NB4 (cell line): ENCODE measurements at regions not wholly inside any gene's neighbourhood (a gene's known extent, or its start where the extent isn't known, plus 50 kb on each side); places are given as distances from the start of the nearest gene placed in this dataset.

Source experiments
- DNase-seq: peaks from one replicate; pipeline ENCODE4 v3.0.0; 2010; ENCODE audit warnings: low read depth
- H3K4me3 ChIP-seq: one replicate; pipeline ENCODE4 v1.5.1; 2011; ENCODE audit warnings: mild to moderate bottlenecking, low read depth, low read length, moderate library complexity
- MYC ChIP-seq: IDR thresholded peaks from 2 replicates; pipeline ENCODE4 v1.6.1; 2011; ENCODE audit warnings: low read depth, low read length
- POLR2A ChIP-seq: IDR thresholded peaks from 2 replicates; pipeline ENCODE4 v1.6.1; 2011; ENCODE audit warnings: mild to moderate bottlenecking; ENCODE audit not compliant: insufficient read length; ENCODE audit errors: extremely low read depth
- TF ChIP-seq, protein P1 (sequence below): IDR thresholded peaks from one replicate; pipeline ENCODE4 v1.5.1; 2012; ENCODE audit warnings: low read depth, low read length
- TF ChIP-seq, protein P2 (sequence below): IDR thresholded peaks from 2 replicates; pipeline ENCODE4 v1.6.1; 2011; ENCODE audit warnings: low read depth, low read length

DNA sequence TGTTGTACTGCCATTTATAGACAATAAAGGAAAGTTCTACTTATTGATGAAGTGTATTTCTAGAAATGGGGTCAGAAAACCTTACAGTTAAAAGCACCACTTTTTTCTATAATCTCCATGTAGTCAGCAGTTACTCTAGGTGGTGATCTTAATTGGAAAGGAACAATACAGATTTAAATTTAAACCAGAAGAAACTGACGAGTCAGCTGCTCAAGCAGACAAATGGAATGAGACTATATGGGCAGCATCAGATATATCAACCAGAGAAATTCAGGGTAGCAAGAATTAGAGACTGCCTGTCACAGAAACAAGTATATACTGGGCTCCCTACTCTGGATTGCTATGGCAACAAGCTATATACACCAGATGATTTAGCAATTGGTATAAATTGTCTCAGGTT is 99.6 kb upstream of the SCG2 start:
- H3K4me3 ChIP-seq = no peak overlapping the region
- DNase-seq = no peak
- TF ChIP-seq MYC = no peak
- no peak for TF ChIP-seq POLR2A
- TF ChIP-seq, protein P1, sequence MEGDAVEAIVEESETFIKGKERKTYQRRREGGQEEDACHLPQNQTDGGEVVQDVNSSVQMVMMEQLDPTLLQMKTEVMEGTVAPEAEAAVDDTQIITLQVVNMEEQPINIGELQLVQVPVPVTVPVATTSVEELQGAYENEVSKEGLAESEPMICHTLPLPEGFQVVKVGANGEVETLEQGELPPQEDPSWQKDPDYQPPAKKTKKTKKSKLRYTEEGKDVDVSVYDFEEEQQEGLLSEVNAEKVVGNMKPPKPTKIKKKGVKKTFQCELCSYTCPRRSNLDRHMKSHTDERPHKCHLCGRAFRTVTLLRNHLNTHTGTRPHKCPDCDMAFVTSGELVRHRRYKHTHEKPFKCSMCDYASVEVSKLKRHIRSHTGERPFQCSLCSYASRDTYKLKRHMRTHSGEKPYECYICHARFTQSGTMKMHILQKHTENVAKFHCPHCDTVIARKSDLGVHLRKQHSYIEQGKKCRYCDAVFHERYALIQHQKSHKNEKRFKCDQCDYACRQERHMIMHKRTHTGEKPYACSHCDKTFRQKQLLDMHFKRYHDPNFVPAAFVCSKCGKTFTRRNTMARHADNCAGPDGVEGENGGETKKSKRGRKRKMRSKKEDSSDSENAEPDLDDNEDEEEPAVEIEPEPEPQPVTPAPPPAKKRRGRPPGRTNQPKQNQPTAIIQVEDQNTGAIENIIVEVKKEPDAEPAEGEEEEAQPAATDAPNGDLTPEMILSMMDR = no peak
- TF ChIP-seq, protein P2, sequence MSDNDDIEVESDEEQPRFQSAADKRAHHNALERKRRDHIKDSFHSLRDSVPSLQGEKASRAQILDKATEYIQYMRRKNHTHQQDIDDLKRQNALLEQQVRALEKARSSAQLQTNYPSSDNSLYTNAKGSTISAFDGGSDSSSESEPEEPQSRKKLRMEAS = no peak

DNA sequence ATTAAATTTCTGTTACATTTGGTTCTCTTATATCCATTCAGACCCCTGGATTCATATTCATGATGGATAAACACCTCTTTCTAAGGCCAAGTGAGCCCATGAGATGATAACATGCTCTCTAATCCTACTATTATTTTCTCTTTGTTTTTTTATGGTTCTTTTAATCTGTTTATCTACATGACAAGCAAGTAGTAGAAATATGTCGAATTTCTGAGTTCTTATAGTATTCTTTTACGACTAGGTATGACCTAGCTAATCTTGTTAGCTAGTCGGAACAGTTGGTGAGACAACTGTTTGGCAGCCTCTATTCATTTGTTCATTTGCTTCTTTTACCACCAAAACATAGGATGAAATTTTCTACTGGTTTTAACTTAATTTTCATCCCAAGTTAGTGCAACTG is 98.1 kb upstream of the SCG2 start:
- no peak overlapping the region for H3K4me3 ChIP-seq
- no peak for DNase-seq
- TF ChIP-seq MYC = no peak
- no peak for TF ChIP-seq POLR2A
- TF ChIP-seq, protein P2 = no peak
- TF ChIP-seq, protein P1 = no peak

DNA sequence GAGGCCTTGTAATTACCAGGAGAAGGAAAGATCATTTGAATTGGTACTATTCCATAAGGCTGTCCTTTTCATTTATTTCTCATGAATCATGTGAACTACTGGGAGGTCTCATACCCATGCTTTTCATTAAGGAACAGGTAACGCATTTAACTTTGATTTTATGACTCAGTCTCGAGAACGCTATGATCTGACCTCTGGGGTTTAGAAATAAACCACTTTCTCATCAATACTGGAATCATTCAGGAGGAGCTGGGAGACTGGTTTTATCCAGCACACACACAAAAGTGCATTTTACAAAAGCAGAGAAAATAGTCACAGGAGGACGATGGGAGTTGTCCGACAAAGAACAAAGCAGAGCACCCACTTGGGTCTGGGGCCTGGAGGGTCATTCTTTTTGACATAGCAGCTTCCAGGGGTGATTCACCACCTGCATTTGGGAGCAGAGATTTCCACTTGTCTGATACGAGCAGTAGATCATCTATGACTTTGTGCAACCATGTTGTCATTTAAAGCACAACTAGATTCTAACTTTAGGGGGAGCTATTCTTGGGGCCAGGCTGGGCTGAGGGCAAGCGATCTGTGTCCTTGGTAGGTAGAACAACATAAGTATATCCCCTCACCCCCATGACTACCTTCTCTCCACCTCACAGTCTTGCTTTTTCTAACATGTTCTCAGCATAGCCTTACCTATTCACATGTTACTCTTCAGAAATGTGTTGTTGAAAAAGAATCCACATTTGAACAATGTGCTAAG is 95.9 kb upstream of the SCG2 start:
- DNase-seq = no peak
- TF ChIP-seq MYC (no peak), POLR2A (no peak)
- TF ChIP-seq, protein P1 = no peak
- TF ChIP-seq, protein P2 = no peak
- no peak overlapping the region for H3K4me3 ChIP-seq

DNA sequence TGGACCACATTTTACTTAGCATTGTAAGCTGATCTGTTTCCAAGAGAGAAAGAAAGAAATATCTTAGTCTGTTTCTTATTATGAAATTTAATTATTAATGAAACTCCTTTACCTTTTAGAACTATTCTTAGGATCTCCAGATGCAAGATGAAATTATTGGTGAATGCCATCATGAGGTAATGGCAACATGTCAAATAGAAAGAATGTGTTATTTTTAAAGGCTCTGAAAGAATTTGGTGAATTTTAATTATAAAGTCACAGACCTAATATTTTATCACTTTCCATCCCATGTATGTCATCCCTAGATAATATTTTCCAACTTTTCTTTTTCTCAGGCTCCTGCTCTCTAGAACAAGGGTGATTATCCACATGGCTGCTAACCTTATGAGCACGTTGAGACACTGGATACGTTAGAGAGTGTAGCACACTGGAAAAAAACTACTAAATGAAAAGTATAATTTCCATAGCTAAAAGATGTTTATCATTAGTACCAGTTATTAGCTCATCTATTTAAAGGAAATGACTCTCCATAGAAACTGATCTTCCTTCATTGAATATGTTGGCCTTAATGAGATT is 95.2 kb upstream of the SCG2 start:
- no peak for DNase-seq
- TF ChIP-seq, protein P1 = no peak
- no peak for TF ChIP-seq POLR2A
- TF ChIP-seq, protein P2 = no peak
- H3K4me3 ChIP-seq = no peak overlapping the region

DNA sequence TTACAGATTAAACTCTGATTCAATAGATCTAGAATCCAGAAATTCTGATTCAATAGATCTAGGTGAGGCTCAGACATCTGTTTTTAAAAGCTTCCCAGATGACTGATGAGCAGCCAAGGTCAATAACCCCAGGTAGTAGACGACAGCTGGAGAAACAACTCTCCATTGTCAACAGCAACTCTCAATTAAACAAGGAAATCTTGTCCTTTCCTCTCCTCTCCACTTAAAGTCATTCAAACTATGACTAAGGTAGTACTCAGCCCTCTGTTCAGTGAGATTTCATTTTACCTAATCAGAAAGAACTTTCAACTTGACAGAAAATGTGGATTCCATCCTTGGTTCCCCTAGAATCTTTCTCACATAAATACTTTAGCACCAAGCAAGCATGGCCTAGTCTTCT is 94.6 kb upstream of the SCG2 start:
- DNase-seq = no peak
- TF ChIP-seq, protein P2 = no peak
- TF ChIP-seq POLR2A (no peak), MYC (no peak)
- TF ChIP-seq, protein P1 = no peak

More for the DNA sequence above, 94.6 kb upstream of the SCG2 start:
- H3K4me3 ChIP-seq = no peak overlapping the region
